ENCODE measurements at regions not wholly inside any gene's neighbourhood (a gene's known extent, or its start where the extent isn't known, plus 50 kb on each side); places are given as distances from the start of the nearest gene placed in this dataset.

DNA sequence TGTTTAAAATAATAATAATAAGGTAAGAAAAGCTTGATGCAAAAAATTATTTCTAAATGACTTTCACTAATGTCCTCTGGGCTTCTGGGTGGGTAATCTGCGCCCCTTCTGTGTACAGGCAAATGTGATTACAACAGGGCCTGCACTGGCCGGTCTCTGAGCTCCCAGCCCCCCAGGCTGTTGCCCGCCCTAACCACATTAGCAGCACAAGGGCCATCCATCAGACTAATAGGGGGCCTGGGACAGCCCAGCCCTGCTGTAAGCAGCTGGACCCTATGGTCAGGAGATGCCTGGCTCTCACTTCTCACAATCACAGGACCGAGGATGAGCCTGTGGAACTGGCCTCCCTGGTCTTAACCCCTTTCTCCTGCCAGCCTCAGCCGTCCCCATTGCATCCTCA is 388.4 kb downstream of the BUD13 start:
- no peak overlapping the region for H3K27ac ChIP-seq
- TF ChIP-seq, protein P1, sequence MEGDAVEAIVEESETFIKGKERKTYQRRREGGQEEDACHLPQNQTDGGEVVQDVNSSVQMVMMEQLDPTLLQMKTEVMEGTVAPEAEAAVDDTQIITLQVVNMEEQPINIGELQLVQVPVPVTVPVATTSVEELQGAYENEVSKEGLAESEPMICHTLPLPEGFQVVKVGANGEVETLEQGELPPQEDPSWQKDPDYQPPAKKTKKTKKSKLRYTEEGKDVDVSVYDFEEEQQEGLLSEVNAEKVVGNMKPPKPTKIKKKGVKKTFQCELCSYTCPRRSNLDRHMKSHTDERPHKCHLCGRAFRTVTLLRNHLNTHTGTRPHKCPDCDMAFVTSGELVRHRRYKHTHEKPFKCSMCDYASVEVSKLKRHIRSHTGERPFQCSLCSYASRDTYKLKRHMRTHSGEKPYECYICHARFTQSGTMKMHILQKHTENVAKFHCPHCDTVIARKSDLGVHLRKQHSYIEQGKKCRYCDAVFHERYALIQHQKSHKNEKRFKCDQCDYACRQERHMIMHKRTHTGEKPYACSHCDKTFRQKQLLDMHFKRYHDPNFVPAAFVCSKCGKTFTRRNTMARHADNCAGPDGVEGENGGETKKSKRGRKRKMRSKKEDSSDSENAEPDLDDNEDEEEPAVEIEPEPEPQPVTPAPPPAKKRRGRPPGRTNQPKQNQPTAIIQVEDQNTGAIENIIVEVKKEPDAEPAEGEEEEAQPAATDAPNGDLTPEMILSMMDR (IDR thresholded peaks at IDR 0.05) = no peak
- TF ChIP-seq ZFX (IDR thresholded peaks at IDR 0.05; ENCODE audit: borderline replicate concordance) = no peak

DNA sequence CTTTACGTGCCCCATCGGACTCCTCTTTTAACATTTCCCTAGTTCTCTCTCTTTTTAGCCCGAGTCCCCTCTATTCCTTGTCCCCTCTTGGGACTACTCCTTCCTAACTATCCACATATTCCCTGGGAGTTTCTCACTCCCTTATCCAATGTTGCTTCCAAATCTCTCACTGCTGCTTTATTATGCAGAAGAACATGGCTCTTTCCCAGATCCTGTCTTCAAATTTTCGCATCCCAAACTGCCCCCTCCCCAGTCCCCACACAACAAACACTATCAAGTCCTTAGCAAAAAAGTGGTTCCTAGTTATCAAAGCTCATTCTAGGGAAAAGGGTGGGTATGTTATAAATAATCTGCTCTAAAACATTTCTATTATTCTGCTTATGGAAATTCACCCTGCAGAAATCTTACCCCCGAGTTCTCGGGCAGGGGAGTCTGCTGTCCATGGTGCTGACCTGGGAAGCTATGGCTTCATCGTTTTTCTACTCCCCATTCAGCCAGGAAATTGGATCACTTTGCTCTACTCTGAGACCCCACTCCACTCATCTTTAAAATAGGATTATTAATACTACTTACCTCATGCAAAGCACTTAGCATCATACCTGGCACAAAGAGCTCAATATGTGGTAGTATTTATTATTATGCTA is 393.5 kb downstream of the BUD13 start:
- TF ChIP-seq, protein P1 (IDR thresholded peaks at IDR 0.05) = no peak
- TF ChIP-seq ZFX (IDR thresholded peaks at IDR 0.05; ENCODE audit: borderline replicate concordance) = no peak
- no peak overlapping the region for H3K27ac ChIP-seq

DNA sequence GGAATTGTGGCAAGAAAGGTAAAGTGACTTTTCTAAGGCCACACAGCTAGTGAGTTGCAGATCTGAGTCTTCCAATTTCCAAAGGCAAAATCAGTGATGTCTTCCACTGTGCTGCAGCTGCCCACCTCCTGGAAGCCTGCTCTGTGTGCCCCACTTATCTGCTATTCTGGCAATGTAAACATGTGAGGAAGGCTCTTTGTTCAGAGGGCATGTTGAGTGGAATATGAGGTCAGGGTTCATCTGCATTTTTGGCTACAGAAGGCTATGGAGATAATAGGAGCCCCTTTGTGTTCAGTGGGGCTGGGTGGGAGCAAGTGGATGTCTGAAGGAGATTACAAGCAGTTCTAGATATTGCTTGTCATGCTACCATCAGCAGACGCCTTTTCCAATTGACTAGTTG is 396.2 kb downstream of the BUD13 start:
- TF ChIP-seq ZFX (IDR thresholded peaks at IDR 0.05; ENCODE audit: borderline replicate concordance) = no peak
- TF ChIP-seq, protein P1 (IDR thresholded peaks at IDR 0.05) = no peak
- no peak overlapping the region for H3K27ac ChIP-seq

DNA sequence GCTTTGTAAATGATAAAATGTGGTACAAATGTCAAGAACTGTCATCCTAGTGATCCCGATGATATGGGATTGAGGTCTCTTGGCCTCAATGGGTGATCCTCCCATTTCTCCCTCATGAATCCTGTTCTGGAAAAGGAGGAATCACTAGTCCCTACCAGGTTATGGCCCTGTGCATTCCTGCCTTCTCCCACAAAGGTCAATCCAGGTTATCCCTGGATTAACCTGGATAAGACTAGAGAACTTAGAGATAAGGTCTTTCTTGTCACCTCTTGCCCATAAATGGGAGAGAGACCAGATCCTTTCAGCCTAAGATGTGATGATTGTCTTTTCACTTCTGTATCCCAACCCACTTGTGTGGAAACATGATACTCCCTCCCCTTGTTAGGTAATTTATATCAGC is 396.7 kb downstream of the BUD13 start:
- no peak for TF ChIP-seq ZFX (IDR thresholded peaks at IDR 0.05; ENCODE audit: borderline replicate concordance)
- TF ChIP-seq, protein P1 (IDR thresholded peaks at IDR 0.05) = no peak
- no peak overlapping the region for H3K27ac ChIP-seq

DNA sequence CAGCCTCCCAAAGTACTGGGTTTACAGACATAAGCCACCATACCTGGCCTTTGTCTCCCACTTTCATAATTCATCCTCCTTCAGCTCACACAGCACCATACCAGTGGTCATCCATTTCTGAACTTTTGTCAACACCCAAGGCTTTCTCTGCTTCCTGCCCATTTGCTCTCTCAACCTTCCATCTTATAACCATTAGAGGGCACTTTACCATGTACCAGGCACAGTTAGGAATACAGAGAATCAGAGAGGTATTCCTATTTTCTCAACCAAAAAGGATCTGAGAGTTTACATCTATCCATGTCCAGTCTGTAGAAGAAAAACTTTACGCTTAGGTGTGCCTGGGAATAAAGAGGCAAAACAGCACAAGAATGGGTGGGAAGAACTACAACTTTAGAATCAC is 397.6 kb downstream of the BUD13 start:
- H3K27ac ChIP-seq = no peak overlapping the region
- TF ChIP-seq, protein P1 (IDR thresholded peaks at IDR 0.05) = no peak
- TF ChIP-seq ZFX (IDR thresholded peaks at IDR 0.05; ENCODE audit: borderline replicate concordance) = no peak

DNA sequence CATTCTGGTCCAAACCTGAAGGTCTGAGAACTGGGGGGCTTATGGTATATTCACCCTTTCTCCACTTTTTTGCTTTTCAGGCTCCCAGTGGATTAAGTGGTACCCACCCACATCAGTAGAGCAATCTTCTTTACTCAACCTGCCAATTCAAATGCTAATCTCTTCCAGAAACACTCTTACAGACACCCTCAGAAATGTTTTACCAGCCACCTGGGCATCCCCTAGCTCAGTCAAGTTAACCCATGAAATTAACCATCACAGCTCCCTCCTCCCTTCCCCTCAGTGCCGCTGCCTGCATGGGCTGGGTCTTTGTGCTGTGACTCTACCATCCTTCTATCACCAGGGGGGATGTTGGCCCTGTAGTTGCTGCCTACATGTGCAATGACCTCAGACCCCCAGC is 398.7 kb downstream of the BUD13 start:
- no peak overlapping the region for H3K27ac ChIP-seq
- TF ChIP-seq, protein P1 (IDR thresholded peaks at IDR 0.05) = no peak
- TF ChIP-seq ZFX (IDR thresholded peaks at IDR 0.05; ENCODE audit: borderline replicate concordance) = no peak

DNA sequence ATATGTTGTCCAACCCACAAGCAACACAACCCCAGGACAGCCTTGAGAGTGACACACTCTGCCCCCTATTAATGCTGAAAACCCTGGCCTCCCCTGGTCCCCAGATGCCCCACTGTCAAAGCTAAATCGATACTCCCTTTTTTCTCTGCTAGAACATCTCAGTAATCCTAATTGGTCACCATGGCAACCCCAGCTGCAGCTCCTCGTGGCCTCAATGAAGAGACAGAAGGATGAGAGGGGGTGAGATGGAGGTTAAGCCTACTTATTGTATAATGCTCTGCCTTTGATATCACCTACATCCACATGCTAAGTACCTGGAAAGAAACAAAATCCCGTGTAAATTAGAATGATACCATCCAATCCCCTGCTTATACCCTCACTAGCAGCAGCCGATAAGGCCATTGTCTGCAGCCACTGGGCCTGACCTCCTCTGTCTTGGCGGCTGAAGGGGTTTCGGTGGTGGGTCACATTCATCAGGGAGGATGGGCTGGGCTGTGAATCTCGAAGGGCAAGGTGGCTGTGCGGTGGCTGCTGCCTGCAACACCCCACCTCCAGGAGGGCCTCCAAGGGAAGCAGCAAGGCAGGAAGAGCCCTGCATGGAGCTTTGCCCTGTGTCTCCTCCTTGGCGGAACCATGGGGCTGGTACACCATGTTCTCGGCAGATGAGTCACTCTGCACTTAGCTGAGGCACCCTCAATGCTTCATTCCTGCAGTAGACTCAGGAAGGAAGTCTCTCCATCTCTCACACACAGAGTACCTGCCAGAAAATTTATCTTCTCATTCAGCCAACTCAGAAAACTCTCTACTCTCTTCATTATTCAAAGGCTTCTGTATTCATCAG is 399.5 kb downstream of the BUD13 start:
- TF ChIP-seq ZFX (IDR thresholded peaks at IDR 0.05; ENCODE audit: borderline replicate concordance) = no peak
- TF ChIP-seq, protein P1 (IDR thresholded peaks at IDR 0.05) = no peak
- no peak overlapping the region for H3K27ac ChIP-seq

Data from 22Rv1 (cell line).